GM21515 (cell line): ENCODE measurements at regions not wholly inside any gene's neighbourhood (a gene's known extent, or its start where the extent isn't known, plus 50 kb on each side); places are given as distances from the start of the nearest gene placed in this dataset.
A peak's percentile ranks its signal among the peaks of the same experiment; 100 is the strongest.

Source experiments
- ATAC-seq: cut with Tn5 transposase; IDR thresholded peaks from one replicate; pipeline ENCODE4 v1.9.1; 2021; ENCODE audit not compliant: unreplicated experiment

- ATAC-seq, result no peak
Measured at GRCh38 chr2:155696571-155696970, 636.0 kb downstream of the NR4A2 start.

- ATAC-seq, result no peak
Measured at GRCh38 chr2:155695505-155695904, 637.0 kb downstream of the NR4A2 start.

- ATAC-seq, result no peak
Measured at GRCh38 chr2:155692856-155693255, 639.7 kb downstream of the NR4A2 start.

GRCh38 chr2:155692106-155692505 is 640.4 kb downstream of the NR4A2 start:
- ATAC-seq, result no peak

GRCh38 chr2:155690785-155691184 is 641.7 kb downstream of the NR4A2 start:
- peak; percentile 94 for ATAC-seq

DNA sequence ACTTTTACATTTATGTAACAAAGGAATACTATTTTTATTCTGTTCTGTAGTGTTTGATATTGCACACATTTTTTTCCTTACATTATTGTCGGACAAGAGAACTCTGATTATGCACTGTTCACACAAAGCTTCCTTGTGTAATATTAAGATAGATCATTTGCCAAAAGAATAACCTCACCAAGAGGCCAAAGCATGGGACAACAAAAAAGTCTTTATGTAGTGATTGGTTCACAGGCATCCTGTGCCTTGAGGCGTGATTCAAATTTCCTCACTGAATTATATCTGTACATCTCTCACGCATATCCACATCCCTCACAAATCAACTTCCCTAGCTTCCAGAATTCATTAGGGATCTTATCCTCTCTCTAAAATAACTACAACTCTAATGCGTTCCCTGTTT is 642.7 kb downstream of the NR4A2 start:
- ATAC-seq, result no peak

DNA sequence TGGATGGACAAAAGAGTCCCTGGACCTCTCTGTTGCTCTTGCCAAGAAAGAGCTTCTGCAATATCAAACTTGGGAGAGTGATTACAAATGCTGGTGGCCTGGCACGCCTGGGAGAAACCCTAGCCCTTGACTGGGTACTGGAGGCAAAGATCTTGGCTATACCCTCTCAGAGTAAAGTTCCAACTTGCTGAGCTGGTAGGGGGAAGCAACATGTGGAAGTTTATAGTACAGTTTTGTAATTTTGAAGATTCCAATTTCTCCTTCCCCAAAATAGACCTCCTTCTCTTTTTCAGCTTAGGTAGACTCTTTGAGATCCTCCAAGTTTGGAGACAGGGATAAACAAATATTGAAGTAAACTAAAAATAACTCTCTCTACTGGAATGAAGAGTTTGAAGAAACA is 645.3 kb downstream of the NR4A2 start:
- no peak for ATAC-seq

GRCh38 chr2:155679647-155680046 is 652.9 kb downstream of the NR4A2 start:
- ATAC-seq, result no peak

DNA sequence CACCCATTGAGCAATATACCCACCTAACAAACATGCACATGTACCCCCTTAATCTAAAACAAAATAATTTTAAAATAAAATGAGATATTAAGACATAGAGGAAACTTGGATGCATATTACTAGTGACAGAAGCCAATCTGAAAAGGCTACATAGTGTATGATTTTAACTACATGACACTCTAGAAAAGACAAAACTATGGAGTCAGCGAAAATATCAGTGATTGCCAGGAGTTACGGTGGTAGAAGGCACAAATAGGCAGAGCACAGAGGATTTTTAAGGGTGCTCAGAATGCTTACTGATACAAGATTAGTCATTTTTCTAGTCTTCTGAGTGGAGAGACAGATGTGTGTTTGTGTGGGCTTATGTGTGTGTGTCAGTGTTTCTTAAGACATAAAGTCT is 656.6 kb downstream of the NR4A2 start:
- no peak for ATAC-seq

- no peak for ATAC-seq
Measured at GRCh38 chr2:155665704-155666103, 666.8 kb downstream of the NR4A2 start.

DNA sequence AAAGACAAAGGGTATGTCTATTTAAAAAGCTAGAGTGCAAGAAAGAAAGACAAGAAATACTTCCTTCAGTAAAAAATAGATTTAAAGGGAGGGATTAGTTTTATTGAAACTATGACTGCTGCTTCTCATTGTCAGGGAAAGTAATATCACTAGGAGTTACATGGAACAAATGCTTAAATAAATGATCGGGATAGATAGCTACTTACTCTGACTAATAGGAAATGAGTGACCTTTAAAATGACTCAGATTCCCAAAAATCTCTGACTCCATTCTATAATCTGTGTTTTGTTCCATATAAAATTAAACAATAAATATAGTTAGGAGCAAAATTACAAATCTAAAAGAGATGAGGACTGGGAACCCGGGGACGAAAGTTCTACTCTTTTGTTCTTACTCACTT is 669.3 kb downstream of the NR4A2 start:
- ATAC-seq, result no peak

- ATAC-seq, result no peak
Measured at GRCh38 chr2:155662224-155662623, 670.3 kb downstream of the NR4A2 start.

GRCh38 chr2:155653176-155653575 is 679.3 kb downstream of the NR4A2 start:
- ATAC-seq, result no peak

DNA sequence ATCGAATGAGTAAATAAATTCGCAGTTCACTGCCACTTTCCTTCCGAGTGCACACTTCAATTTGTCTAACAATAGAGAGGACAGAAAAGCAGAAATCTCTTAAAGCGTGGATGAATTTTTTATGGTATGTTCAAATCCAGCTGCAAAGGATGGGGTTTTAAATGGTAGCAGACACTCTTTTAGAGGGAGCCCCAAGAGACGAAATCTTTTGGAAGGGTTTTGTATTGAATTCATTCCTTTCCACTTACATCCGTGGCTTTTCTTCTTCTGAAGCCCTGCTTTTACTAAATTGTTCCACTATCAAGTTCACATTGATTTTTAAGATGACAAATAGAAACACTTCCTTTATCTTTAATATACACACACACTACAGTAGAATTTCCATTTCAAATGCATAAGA is 680.7 kb downstream of the NR4A2 start:
- ATAC-seq, result no peak

GRCh38 chr2:155645791-155646190 is 686.7 kb downstream of the NR4A2 start:
- no peak for ATAC-seq

DNA sequence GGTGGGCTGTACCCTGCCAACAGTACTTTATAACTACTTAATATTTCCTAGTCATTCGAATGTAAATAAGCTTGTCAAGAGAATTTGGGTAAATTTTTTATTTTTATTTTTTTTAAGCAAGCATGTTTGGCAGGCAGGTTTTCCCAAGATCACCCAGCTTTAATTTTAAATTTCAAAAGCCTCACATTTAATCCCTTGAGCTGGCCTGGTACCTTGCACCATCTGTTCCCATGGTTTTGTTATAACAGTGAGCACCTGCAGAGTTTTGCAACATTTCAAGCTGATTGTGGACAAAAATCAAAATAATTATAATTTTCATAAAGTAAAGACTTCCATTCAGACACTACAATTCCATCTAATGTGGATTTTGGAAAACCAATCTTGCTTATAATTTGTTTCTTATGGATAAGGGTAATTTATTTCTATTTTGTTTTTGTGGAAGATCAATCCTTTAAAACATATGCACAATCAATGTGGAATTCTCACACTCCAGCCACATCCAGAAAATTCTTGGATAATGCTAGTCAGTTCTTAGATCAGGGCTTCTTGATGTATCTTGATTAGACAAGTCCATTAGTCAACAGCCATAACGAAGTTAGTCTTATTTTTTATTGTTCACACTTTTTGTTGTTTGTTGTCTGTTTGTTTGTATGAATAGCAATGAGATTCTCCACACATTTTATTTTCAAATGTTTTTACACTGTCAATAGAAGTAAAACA is 689.3 kb downstream of the NR4A2 start:
- ATAC-seq, result no peak

GRCh38 chr2:155633887-155634570 is 698.5 kb downstream of the NR4A2 start:
- ATAC-seq, result peak; percentile 97

DNA sequence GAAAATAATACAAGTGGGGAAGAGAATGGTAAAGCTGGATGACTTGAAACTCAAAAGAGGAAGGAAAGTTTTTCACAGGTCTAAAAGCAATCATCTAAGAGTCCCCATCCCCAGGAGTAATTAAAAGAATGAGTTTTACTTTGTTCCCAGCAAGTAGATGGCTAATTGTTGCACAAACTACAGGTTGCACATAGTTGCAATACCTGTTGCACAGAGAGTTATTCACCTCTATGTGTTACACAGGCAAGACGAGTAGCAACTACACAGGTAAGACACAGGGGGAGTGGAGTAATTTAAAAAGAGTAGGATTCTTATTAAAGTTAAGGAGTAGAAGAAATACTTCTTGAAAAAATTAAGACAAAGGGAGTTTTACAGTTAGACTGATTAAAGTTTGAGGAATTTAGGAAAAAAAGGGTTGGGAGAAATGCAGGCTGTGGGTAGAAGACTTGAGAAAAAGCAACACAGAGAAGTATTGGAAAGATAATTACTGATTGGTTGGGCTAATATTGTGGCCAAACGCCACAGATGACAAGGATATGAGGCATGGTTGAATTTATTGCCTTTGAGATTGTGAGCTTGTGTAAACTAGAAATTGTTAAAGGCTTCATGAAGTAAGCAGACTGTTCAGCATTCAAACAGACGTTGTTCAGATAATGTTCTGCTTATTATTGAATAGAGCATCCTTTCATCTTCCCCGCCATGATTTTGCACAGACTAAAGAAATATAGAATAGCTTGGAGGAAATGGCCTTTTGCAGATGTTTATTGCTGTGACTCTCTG is 699.3 kb downstream of the NR4A2 start:
- no peak for ATAC-seq

- no peak for ATAC-seq
Measured at GRCh38 chr2:155630760-155631159, 701.8 kb downstream of the NR4A2 start.

DNA sequence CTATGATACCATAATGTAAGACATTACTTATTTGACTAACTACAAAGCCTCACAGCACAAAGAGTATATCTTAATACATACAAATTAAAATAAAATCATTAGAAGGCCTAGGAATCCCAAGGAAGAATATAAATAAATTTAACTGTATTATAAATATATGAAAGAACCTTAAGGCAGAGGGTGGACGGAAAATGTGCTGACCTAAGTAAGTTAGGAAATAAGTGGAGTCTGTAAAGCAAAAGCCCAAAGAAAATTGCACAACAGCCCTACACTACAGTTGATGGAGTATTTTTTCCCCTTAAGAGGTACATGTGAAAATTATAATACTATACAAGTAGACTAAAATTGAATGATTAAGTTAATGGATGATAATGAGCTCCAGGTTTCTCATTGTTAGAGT is 710.1 kb downstream of the NR4A2 start:
- ATAC-seq, result no peak

GRCh38 chr2:155600914-155601760 is 731.4 kb downstream of the NR4A2 start:
- no peak for ATAC-seq
